GM19438 (cell line): ENCODE measurements at regions not wholly inside any gene's neighbourhood (a gene's known extent, or its start where the extent isn't known, plus 50 kb on each side); places are given as distances from the start of the nearest gene placed in this dataset.

Experiments used
- ATAC-seq: cut with Tn5 transposase; IDR thresholded peaks from one replicate; pipeline ENCODE4 v1.9.1; 2021; ENCODE audit warnings: low read depth; ENCODE audit not compliant: unreplicated experiment

DNA sequence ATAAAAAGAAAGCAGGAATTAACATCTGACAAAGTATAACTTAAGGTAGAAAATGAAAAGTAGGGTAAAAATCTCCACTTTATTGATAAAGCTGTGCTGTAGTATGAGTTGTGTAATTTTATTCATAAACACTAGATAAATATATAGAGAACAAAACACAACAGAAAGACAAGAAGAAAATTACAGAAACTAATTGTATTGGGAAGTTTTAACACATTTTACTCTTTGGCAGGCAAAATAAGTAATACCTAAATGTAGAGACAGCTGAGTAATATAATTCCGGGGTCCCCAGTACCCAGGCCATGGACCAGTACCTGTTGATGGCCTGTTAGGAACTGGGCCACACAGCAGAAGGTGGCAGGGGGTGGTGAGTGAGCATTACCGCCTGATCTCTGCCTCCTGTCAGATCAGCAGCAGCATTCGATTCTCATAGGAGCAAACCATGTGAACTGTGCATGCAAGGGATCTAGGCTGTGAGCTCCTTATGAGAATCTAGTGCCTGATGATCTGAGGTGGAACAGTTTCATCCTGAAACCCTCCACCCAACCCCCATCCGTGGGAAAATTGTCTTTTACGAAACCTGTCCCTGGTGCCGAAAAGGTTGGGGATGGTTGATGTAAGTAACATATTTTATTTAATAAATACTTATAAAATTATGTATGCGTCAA, 84.4 kb upstream of the ETV6 start:
- ATAC-seq, result no peak

DNA sequence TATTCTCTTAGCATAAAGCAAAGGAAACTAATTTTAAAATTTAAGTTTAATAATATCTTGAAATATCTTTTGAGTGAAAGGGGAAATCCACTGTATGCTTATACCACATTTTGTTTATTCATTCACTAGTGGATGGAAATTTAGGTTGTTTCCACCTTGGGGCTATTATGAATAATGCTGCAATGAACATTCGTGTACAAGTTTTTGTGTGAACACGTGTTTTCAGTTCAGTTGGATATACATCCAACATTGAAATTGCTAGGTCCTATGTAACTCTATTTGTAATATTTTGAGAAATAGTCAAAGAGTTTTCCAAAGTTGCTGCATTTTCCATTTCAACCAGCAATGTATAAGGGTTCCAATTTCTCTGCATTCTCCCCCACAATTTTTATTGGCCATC, 83.7 kb upstream of the ETV6 start:
- no peak for ATAC-seq

DNA sequence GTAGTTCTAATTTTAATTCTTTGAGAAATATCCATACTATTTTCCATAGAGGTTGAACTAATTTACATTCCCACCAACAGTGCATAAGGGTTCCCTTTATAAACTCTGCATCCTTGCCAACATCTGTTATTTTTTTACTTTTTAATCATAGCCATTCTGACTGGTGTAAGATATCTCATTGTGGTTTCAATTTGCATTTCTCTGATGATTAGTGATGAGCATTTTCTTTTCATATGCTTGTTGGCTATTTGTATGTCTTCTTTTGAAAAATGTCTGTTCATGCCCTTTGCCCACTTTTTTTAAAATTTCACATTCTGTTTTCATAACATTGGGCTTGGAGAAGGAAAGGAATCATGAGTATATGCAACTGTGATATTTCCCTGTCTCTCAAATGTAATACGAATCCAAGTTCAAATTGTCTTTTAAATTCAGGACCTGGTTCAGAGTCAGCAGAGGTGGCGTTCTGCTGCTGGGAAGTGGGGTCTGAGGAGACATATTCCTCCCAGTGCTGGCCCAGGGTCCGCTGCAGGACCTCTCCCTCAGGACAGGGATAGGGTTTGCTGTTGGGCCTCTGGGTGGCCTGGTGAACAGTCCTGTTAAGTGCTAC, 81.2 kb upstream of the ETV6 start:
- peak; percentile 15 for ATAC-seq

DNA sequence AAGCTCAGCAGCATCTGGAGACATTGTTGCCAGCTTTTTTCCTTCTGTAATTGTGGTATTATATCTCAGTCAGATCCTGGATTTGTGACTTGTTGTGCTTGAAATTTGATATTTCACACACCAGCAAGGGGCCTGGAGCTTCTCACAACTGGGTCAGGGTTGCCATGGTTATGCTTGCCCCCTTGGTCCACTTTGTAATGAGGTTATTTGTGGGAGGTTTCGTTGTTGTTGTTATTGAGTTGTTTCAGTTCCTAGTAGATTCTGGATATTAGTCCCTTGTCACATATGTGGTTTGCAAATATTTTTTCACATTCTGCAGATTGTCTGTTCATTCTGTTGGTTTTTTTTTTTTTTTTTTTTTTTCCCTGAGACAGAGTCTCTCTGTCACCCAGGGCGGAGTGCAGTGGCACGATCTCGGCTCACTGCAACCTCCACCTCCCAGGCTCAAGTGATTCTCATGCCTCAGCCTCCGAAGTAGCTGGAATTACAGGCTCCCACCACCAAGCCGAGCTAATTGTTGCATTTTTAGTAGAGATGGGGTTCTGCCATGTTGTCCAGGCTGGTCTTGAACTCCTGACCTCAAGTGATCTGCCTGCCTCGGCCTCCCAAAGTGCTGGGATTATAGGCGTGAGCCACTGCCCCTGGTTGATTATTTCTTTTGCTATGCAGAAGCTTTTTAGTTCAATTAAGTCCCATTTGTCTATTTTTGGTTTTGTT, 80.6 kb upstream of the ETV6 start:
- peak; percentile 94 for ATAC-seq

DNA sequence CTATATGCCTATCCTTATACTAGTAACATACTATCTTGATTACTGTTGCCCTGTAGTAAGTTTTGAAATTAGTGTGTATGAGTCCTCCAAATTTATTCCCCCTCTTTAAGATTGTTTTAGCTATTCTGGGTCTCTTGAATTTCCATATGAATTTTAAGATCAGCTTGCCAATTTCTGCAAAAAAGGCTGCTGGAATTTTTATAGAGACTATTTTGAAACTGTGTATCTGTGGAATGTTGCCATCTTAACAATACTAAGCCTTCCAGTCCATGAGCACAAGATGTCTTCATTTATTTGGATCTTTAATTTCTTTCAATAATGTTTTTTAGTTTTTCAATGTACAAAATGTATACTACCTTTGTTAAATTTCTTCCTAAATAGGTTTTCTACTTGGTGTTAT, 79.8 kb upstream of the ETV6 start:
- ATAC-seq, result no peak

DNA sequence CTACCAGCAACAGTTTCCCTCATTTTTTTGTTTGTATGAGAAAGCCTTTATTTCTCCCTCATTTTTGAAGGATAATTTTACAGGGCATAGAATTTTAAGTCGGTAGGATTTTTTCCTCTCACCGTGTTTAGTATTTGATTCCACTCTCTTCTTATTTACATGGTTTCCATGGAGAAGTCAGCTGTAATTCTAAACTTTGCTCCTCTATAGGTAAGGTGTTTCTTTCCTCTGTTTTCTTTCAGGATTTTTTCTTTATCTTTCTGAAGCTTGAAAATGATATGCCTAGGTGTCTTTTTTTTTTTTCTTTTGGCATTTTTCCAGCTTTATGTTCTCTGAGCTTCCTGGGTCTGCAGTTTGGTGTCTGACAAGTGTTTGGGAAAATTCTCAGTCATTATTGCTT, 75.6 kb upstream of the ETV6 start:
- ATAC-seq, result no peak

DNA sequence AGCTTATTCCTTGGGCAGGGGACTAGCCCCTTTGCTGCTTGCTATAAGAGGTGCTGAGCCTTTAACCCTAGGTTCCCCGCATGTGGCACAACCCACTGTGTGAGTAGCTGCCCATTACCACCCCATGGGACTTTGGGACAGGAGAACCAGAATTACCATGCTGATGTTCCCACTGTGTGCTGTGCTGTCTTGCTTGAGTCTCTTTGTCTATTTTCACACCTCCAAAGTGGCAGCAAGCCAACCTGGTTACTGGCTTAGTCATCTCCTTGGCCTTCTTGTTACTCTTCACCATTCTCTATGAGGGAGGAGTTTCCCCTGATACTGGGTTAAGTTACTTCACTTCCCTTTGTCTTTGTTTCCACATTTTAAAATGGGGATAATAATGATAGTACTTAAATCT, 73.4 kb upstream of the ETV6 start:
- no peak for ATAC-seq

DNA sequence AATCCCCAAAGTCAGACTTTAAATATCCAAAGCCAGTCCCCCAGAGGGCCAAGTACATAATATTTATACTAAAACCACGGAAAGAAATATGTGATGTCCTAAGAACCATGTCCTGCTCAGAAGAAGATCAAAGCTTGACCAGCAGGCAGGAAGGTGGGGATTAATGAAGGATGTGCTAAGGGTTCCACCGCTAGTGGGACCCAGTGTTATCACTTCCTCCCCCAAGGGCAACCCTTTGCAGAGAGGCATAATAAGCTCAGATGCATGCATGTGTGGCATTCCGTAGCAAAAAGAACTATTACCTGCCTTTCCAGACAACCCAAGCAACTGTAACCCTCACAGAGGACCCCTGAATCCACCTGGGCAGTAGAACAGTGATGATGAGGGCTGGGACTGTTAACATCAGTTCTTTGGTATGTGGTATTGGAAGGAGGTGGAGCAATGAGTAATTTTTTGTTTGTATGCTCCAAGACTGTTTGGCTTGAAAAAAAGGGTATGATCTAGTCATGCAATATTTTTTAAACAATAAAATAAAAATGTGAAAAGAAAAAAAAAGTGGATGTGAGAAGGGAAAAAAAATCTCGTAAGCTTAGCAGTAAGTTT, 71.7 kb upstream of the ETV6 start:
- ATAC-seq, result no peak

DNA sequence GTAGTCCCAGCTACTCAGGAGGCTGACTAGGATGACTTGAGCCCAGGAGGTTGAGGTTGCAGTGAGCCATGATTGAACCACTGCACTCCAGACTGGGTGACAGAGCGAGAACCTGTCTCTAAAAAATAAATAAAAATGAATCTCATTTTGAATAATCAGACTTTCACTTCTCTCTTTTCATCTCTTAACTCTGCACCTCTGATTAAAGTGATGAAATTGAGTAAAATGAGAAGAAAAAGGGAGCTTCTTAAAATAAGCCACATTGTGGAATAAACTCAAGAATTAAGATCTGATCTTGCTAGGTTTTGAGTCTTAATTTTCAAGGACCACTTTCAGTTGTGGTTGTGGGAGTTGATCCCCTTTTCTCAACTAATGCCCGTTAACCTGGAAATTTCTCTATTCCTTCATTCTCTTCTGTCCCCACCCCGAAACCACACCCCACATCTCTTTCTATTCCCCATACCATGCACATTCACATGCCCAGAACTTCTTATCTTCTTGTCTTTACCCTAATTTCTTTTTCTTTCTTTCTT, 70.9 kb upstream of the ETV6 start:
- ATAC-seq, result no peak

DNA sequence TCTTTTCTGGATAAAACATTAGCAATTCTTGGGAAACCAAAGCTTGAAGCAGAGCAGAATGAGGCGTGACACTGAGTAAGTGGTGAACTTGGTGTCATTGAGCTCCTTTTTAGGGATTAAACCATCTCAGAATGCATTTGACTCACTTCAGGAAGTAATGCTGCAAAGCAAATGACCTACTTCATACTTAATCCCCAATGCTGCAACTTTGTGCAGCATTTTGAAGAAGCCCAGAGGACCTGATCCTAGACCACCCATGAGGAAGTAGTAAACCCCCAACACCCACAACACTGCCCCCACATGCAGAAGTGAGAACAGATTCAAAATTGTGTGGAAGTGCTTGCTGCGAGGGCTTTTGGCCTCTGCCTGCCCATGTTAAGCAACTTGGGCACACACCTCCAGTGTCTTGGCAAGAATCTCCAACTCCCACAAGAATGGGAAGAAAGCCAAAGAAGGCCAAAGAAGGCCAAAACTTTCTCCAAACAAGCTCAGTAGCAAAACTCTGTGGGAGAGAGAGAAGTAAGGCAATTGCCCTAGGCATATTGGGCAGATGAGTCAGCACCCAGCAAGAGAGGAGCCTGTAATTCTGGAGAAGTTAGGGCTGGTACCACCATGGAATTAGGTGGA, 69.2 kb upstream of the ETV6 start:
- ATAC-seq, result no peak

DNA sequence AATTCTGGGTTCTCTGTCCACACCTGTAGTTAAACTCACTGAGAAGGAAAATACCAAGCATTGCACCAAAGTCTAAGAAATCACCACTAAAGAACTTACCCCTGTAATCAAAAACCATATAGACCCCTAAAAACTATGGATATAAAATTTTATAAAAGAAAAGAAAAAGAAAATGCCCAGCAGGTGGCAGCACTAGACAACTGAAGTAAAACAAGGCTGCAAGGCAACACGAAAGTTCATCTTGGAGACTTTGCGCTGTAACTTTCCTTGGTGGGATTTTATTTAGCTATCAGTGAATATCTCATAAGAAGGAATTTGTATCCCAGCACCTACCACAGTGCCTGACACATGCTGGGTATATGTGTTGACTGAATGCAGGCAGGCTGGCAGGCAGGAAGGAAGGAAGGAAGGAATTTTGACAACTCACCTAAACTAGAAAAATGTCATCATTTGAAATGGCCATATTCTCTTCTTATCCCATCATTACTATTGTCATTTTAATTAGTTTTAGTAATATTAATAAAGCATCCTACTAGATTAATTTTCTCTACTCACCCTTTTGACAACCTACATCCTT, 68.2 kb upstream of the ETV6 start:
- no peak for ATAC-seq

DNA sequence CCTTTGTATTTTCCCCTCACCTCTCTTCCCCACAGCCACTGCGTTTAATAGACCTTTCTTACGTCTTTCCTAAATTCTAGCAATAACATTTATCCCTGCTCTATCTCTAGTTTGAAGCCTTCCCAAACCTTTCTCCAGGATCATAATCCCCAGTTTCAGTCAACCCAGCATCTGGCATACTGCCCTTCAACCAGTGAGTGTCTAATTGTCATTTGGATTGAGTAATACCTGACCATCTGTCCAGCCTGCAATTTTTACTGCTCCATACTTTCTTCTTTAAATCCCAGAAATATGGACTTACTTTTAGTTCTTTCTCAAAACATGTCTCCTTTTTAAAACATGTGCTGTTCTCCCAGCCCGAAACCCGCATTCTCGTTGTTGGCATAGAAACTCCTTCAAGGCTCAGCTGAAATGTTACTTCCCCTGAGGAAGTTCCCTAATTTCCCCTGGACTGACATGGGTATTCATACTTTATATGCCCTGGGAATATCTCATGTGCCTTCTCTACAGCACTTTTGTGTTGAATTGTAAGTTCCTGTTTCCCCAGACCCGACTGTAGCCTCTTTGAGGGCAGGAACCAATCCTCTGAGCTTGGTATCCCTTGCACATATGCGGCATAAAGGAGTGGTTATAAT, 65.1 kb upstream of the ETV6 start:
- no peak for ATAC-seq

DNA sequence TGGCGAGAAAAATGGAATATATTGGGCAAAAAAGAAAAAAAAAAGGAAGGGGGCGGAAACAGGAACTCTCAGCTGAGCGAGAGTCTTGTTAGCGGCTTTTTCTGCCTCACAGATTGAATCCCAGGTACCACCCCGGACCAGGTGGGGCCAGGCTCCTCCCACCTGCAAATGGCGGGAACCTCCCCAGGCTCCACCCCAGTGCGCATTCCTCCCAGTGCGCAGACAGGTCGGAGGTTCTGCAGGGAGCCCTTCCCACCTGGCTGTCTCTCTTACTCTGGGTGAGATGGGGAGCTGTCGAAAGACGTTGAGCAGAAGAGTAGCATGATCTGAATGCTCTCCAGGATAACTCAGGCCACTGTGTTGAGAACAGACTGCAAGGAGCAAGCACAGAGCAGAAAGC, 57.0 kb upstream of the ETV6 start:
- ATAC-seq, result no peak

DNA sequence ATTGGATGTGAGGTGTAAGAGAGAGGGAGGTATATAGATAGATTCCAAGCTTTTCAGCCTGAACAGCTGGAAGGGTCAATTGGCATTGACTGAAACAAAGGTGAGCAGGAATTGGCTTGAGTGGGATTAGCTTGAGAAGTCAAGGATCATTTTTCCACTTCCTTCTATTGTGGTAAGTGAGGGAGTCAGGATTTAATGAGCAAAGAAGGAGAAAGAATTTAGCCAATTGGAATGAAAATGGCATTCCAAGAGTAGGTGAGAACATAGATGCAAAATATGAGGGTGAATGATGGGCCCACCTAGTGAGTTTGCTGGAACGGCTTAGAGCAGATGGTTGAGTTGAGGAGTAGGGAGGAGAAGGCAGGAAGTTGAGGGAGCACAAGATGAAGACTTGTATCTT, 56.5 kb upstream of the ETV6 start:
- no peak for ATAC-seq

DNA sequence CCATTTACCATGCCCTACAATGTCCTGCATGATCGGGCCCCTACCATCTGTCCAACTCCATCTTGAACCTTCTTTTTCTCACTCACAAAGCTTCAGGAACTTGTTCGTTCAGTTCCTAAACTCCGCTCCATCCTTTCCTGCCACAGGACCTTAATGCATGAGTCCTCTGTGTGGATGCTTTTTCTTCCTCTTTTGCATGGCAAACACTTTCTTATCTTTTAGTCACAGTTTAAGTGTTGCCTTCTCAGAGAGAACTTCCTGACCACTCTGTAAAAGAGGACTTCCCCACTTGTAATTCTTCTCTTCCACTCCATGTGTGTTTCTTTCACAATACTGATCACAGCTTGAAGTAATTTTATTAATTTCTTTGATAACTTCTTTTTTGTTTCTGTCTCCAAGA, 54.4 kb upstream of the ETV6 start:
- no peak for ATAC-seq

DNA sequence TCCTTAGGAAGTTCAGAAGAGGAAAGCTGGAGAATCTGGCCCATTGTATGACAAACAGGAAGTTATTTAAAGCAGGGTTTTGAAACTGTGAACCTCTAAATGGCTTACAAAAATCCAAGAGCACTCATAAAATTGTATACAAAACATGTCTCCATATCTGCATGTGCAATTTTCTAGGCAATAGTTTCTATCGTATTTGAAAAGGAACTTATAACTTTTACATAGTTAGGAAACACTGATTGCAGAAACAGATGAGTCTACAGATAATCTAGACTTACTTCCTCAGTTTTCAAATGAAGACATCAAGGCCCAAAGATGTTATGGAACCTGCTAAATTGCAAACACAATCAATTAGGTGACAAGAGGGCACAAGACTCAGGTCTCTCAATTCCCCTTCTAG, 53.3 kb upstream of the ETV6 start:
- no peak for ATAC-seq

DNA sequence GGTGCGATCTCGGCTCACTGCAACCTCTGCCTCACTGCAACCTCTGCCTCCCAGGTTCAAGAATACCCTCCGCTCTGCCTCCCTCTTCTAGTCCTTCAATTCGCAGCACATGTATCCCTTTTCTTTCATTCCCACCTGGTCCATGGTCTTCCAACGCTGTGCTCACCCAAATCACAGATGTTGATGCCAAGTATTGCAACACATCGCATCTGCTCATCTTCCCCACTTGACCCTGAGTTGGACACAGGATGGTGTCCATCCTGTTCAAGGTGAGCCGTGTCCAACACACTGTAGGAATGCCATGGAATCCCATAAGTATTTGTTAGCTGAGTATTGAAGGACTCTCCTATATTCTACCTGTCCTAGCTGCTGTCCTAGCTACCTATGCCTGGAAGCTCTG, 50.6 kb upstream of the ETV6 start:
- no peak for ATAC-seq
